SK-N-MC (cell line): ENCODE measurements at regions not wholly inside any gene's neighbourhood (a gene's known extent, or its start where the extent isn't known, plus 50 kb on each side); places are given as distances from the start of the nearest gene placed in this dataset.
A peak's percentile ranks its signal among the peaks of the same experiment; 100 is the strongest.
"Not testable (repeated sequence)": the region's sequence is repeated elsewhere in the genome, so short reads cannot be mapped to it uniquely, and the experiment has no call there.

Experiments
- DNase-seq: peaks from one replicate; pipeline ENCODE4 v3.0.0-alpha.2; 2011; ENCODE audit warnings: low read depth, low spot score
- H3K27ac ChIP-seq: fragments of 200-600 bp; sonication (generic); 2 replicates; pipeline ENCODE4 v1.5.1; 2016; ENCODE audit warnings: mixed run types
- H3K36me3 ChIP-seq: fragments of 200-600 bp; sonication (generic); 2 replicates; pipeline ENCODE4 v1.6.1; 2017; ENCODE audit warnings: antibody characterized with exemption, low read length, mixed read lengths; ENCODE audit not compliant: insufficient read depth
- H3K4me3 ChIP-seq: fragments of 200-600 bp; sonication (generic); 2 replicates; pipeline ENCODE4 v1.5.1; 2016
- H3K9ac ChIP-seq: fragments of 200-600 bp; sonication (generic); 2 replicates; pipeline ENCODE4 v1.8.0; 2017; ENCODE audit warnings: mixed run types, mixed read lengths; ENCODE audit not compliant: insufficient read length
- H3K9me3 ChIP-seq: fragments of 200-600 bp; sonication (generic); 2 replicates; pipeline ENCODE4 v1.6.1; 2017; ENCODE audit warnings: low read depth, mild to moderate bottlenecking, antibody characterized with exemption, low read length, moderate library complexity, mixed read lengths
- EZH2 ChIP-seq: fragments of 200-600 bp; sonication (generic); IDR thresholded peaks from one replicate; pipeline ENCODE4 v1.6.1; 2017; ENCODE audit warnings: antibody characterized with exemption
- FOXP2 ChIP-seq: optimal IDR thresholded peaks from 2 replicates; pipeline ENCODE3; 2011; ENCODE audit warnings: mild to moderate bottlenecking, moderate library complexity; ENCODE audit not compliant: insufficient read depth; ENCODE audit errors: extremely low read length, control extremely low read depth
- POLR2AphosphoS5 ChIP-seq: IDR thresholded peaks from 2 replicates; pipeline ENCODE4 v1.6.1; 2012; ENCODE audit warnings: mild to moderate bottlenecking, low read depth, low read length, borderline replicate concordance

GRCh38 chr18:39223283-39223682 is 1657.7 kb upstream of the CELF4 start:
- DNase-seq = no peak
- no peak overlapping the region for H3K9ac ChIP-seq
- no peaks in the 10 kb centered on the region for H3K9me3 ChIP-seq
- H3K27ac ChIP-seq = no peak overlapping the region
- H3K4me3 ChIP-seq = no peak overlapping the region
- TF ChIP-seq FOXP2 (no peak), EZH2 (no peak), POLR2AphosphoS5 (no peak)
- no peaks in the 10 kb centered on the region for H3K36me3 ChIP-seq

DNA sequence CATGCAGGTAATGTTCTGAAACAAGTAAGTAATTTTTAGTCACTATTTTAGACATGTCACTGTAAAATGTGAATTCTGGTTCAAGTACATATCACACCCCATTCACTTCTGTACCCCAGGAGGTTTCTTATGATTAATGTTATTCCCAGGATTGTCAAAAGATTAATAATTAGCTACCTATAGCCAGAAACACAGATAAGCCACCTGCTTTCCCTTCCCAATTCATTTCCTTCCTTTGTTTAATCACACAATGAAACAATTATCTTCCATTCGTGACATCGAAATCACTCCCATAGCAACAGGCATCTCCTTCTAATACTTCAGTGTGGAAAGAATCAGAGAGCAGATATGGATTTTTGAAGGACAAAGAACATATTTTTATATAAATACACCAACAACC is 1650.3 kb upstream of the CELF4 start:
- Histone ChIP-seq H3K27ac (no peak overlapping the region), H3K4me3 (no peak overlapping the region), H3K9ac (no peak overlapping the region), H3K36me3 (no peaks in the 10 kb centered on the region), H3K9me3 (no peaks in the 10 kb centered on the region)
- DNase-seq = no peak
- TF ChIP-seq FOXP2 = no peak
- no peak for TF ChIP-seq EZH2
- TF ChIP-seq POLR2AphosphoS5 = no peak

GRCh38 chr18:39211461-39211860 is 1645.9 kb upstream of the CELF4 start:
- H3K4me3 ChIP-seq = no peak overlapping the region
- no peak overlapping the region for H3K27ac ChIP-seq
- TF ChIP-seq POLR2AphosphoS5 (no peak), FOXP2 (no peak), EZH2 (no peak)
- H3K9ac ChIP-seq = no peak overlapping the region
- no peaks in the 10 kb centered on the region for H3K9me3 ChIP-seq
- no peak for DNase-seq
- no peaks in the 10 kb centered on the region for H3K36me3 ChIP-seq

DNA sequence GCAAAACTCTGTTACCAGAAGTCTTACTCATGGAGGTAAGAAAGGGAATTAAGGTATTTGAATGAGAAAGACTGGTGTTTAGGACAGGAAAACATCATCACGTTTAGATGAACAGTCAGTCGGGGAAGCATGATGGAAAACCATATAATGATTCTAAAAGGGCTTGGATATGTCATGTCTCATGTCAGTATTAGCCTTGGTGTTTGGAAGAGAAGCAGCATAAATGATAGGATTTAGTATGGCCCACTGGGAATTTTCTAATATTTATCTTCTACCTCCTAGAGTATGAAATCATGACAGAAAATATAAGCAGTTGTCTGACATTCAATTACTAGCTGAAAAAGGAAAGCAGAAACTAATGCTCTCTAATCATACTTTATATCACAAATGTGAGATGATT is 1643.6 kb upstream of the CELF4 start:
- TF ChIP-seq FOXP2 (no peak), EZH2 (no peak), POLR2AphosphoS5 (no peak)
- DNase-seq = no peak
- no peak overlapping the region for H3K9ac ChIP-seq
- H3K36me3 ChIP-seq = no peaks in the 10 kb centered on the region
- no peaks in the 10 kb centered on the region for H3K9me3 ChIP-seq
- H3K4me3 ChIP-seq = no peak overlapping the region
- no peak overlapping the region for H3K27ac ChIP-seq

DNA sequence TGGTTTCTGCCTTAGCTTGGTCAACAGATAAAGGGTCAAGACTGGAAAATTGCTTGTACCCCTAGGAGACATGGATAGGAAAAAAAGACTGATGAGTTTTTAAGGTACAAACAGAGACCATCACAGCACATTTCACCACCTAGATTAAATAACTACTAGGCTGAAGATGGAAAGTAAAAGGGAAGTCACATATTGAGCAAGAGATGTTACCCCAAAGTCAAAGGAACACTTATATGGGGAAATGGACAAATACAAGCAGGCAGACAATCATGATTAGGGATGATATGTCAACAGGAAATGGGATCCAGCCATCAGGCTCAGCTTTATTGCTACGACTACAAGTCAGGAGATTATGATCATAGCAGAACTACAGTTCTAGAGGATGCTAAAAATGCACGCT is 1643.1 kb upstream of the CELF4 start:
- no peak for DNase-seq
- TF ChIP-seq FOXP2 (no peak), EZH2 (no peak), POLR2AphosphoS5 (no peak)

GRCh38 chr18:39208190-39208589 is 1642.6 kb upstream of the CELF4 start:
- 0 out of 2 replicates have a peak overlapping the region, but pooled peaks have one; percentile 19 for H3K27ac ChIP-seq
- H3K36me3 ChIP-seq = no peaks in the 10 kb centered on the region
- TF ChIP-seq EZH2 = no peak
- no peak for TF ChIP-seq FOXP2
- no peak for TF ChIP-seq POLR2AphosphoS5
- H3K9ac ChIP-seq = no peak overlapping the region
- H3K9me3 ChIP-seq = no peaks in the 10 kb centered on the region
- peak overlapping the region; percentile 42; the same call in 1 of the 2 replicates for H3K4me3 ChIP-seq
- peak; percentile 5 for DNase-seq

More for the DNA sequence above, 1643.1 kb upstream of the CELF4 start:
- no peaks in the 10 kb centered on the region for H3K9me3 ChIP-seq
- no peak overlapping the region for H3K27ac ChIP-seq
- H3K4me3 ChIP-seq = no peak overlapping the region
- H3K9ac ChIP-seq = no peak overlapping the region
- no peaks in the 10 kb centered on the region for H3K36me3 ChIP-seq

DNA sequence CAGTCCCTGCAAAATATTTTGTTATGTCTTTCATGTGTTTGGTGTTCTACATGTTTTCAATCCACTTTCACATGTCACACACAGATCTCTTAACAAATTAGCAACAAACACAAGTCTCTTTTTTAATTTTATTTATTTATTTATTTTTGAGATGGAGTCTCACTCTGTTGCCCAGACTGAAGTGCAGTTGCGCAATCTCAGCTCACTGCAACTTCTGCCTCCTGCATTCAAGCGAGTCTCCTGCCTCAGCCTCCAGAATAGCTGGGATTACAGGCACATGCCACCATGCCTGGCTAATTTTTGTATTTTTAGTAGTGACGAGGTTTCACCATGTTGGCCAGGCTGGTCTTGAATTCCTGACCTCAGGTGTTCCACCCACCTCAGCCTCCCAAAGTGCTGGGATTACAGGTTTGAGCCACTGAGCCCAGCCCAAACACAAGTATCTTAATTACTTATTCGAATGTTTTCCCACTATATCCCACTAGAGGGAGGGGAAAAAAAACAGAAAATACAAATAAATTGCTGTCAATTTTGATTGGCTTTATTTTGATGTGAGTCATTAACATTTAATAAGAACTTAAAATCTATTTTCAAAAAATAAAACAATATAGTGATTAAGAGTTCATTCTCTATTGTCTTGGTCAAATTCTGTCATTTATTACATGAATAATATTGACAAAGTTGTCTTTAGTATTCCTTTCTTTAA is 1641.0 kb upstream of the CELF4 start:
- not testable (repeated sequence) for H3K9me3 ChIP-seq, H3K36me3 ChIP-seq, H3K27ac ChIP-seq, DNase-seq, H3K4me3 ChIP-seq, H3K9ac ChIP-seq

DNA sequence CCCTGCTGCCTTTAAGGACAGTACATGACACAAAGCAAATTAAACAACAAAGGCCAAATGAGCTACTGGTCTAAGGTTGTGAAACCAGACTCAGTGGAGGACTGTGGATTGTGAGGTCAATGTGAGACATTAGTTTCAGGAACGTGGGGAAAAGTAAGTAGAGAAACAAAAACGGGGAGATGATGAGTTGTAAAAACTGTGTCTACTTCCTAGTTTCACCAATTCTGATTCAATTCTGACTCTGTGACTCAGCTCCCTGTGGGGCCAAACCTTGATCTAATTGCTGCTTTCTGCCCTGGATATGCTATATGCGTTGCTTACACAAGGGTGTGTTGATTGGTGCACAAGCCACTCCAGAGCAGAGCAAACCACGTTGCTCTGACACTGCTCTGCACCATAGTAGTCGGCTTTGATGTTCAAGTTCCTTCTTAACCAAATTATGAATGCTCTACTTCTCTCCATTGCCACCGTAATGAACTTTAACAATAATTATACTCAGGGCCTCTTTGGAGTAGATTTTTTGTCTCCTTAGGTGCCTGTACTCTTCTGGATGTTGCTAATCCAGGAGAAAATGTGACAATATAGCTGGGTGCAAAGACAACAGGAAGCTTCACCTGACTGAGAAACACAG is 1640.1 kb upstream of the CELF4 start:
- TF ChIP-seq POLR2AphosphoS5 = no peak
- no peak for TF ChIP-seq FOXP2
- no peak for TF ChIP-seq EZH2
- no peak overlapping the region for H3K4me3 ChIP-seq
- no peaks in the 10 kb centered on the region for H3K9me3 ChIP-seq
- H3K27ac ChIP-seq = no peak overlapping the region
- no peaks in the 10 kb centered on the region for H3K36me3 ChIP-seq
- H3K9ac ChIP-seq = no peak overlapping the region
- no peak for DNase-seq

DNA sequence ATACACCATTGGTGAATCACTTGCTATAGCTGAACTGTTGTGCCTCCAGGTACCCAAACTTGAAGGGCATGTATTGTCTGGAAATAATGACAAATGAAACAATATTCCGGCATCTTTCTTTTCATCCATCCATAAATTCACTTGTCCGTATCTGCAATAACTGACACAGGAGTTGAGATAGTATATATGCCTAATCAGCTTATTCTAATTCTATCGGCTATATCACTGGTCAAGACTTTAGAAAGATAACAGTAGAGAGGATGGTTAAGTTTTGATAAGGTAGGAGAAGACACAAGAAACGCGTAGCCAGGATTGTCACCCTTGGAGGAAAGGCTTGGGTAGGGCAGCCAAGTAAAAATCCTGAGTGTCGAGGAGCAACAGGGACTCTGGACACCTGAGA is 1634.6 kb upstream of the CELF4 start:
- Histone ChIP-seq H3K36me3 (no peaks in the 10 kb centered on the region), H3K27ac (no peak overlapping the region), H3K9me3 (no peaks in the 10 kb centered on the region), H3K9ac (no peak overlapping the region), H3K4me3 (no peak overlapping the region)
- TF ChIP-seq POLR2AphosphoS5 = no peak
- TF ChIP-seq EZH2 = no peak
- TF ChIP-seq FOXP2 = no peak
- no peak for DNase-seq
